ENCODE measurements at regions not wholly inside any gene's neighbourhood (a gene's known extent, or its start where the extent isn't known, plus 50 kb on each side); places are given as distances from the start of the nearest gene placed in this dataset.

GRCh38 chr1:67626861-67627235 lies 58.2 kb upstream of the GADD45A start:
- TF ChIP-seq POLR2A (IDR thresholded peaks at IDR 0.05) (no peak), CTCF (IDR thresholded peaks at IDR 0.05) (no peak)
